ENCODE measurements at regions not wholly inside any gene's neighbourhood (a gene's known extent, or its start where the extent isn't known, plus 50 kb on each side); places are given as distances from the start of the nearest gene placed in this dataset.

GRCh38 chr14:100983710-100984109, 80.2 kb upstream of the RTL1 start:
- TF ChIP-seq CTCF (conservative IDR thresholded peaks at IDR 0.05; ENCODE audit: low read depth, low read length) (no peak), EZH2 (IDR thresholded peaks at IDR 0.05; ENCODE audit: borderline replicate concordance, low read depth, low read length, poor library complexity, severe bottlenecking) (no peak)

All from A673 (cell line).